Common myeloid progenitor, CD34-positive (primary cell): ENCODE measurements at regions not wholly inside any gene's neighbourhood (a gene's known extent, or its start where the extent isn't known, plus 50 kb on each side); places are given as distances from the start of the nearest gene placed in this dataset.
"Not testable (repeated sequence)": the region's sequence is repeated elsewhere in the genome, so short reads cannot be mapped to it uniquely, and the experiment has no call there.

Source experiments
- CTCF ChIA-PET: fragments of 350-600 bp; sonication (Branson Sonifier 250); formaldehyde crosslinking; loops from one replicate; lab custom pipeline; 2021; ENCODE audit warnings: antibody characterized with exemption; lab: Charles Lee
- POLR2A ChIA-PET: fragments of 350-600 bp; sonication (Branson Sonifier 250); formaldehyde crosslinking; loops from one replicate; lab custom pipeline; 2021; ENCODE audit warnings: antibody characterized with exemption; lab: Charles Lee
- DNase-seq, 3 donors: peaks; one replicate each; pipeline versions ENCODE4 v3.0.0 to v3.0.0-alpha.2; 2013
- H3K27ac ChIP-seq, 2 experiments: 1 replicate in 1 of 2; 2 replicates in 1 of 2; pipeline ENCODE4 v1.7.0; 2013; ENCODE audit warnings: inconsistent platforms in 2 of 2, low read length in 2 of 2, mild to moderate bottlenecking in 2 of 2, low read depth in 1 of 2, moderate library complexity in 1 of 2; ENCODE audit not compliant: severe bottlenecking in 2 of 2, insufficient read depth in 1 of 2, poor library complexity in 1 of 2
- H3K27me3 ChIP-seq, 5 experiments: replicated peaks in 2 of 5; 1 replicate in 3 of 5; 2 replicates in 2 of 5; pipeline versions ENCODE4 v1.6.1 to v1.7.0; 2013; ENCODE audit warnings: low read length in 4 of 5, mild to moderate bottlenecking in 2 of 5, moderate library complexity in 2 of 5, inconsistent platforms in 1 of 5; ENCODE audit not compliant: insufficient read depth in 5 of 5, control insufficient read depth in 4 of 5
- H3K36me3 ChIP-seq, 4 experiments: 1 replicate in 2 of 4; 2 replicates in 2 of 4; pipeline versions ENCODE4 v1.6.1 to v1.7.0; 2013; ENCODE audit warnings: low read length in 3 of 4, control low read depth in 1 of 4, mild to moderate bottlenecking in 1 of 4; ENCODE audit not compliant: control insufficient read depth in 4 of 4, insufficient read depth in 4 of 4
- H3K4me1 ChIP-seq, 4 experiments: 1 replicate in 3 of 4; 2 replicates in 1 of 4; pipeline versions ENCODE4 v1.6.1 to v1.7.1; 2013; ENCODE audit warnings: low read length in 3 of 4, mild to moderate bottlenecking in 3 of 4, control low read depth in 1 of 4, inconsistent platforms in 1 of 4, moderate library complexity in 1 of 4; ENCODE audit not compliant: control insufficient read depth in 4 of 4, insufficient read depth in 4 of 4; ENCODE audit errors: control extremely low read depth in 1 of 4
- H3K4me3 ChIP-seq, 7 experiments: 1 replicate in 4 of 7; 2 replicates in 3 of 7; pipeline versions ENCODE4 v1.5.1 to v1.7.0; 2013; ENCODE audit warnings: mild to moderate bottlenecking in 7 of 7, low read length in 6 of 7, moderate library complexity in 6 of 7, inconsistent platforms in 2 of 7, low read depth in 2 of 7, control low read depth in 1 of 7; ENCODE audit not compliant: insufficient read depth in 4 of 7, control insufficient read depth in 1 of 7; ENCODE audit errors: extremely low read depth in 1 of 7
- H3K9me3 ChIP-seq, 5 experiments: 1 replicate in 4 of 5; 2 replicates in 1 of 5; pipeline versions ENCODE4 v1.6.1 to v1.7.1; 2013; ENCODE audit warnings: low read length in 4 of 5, mild to moderate bottlenecking in 2 of 5, inconsistent platforms in 1 of 5, low read depth in 1 of 5, moderate library complexity in 1 of 5; ENCODE audit not compliant: control insufficient read depth in 4 of 5, insufficient read depth in 2 of 5; ENCODE audit errors: control extremely low read depth in 1 of 5
- WGBS: methylation state at CpG from one replicate; pipeline ENCODE4 v1.1.5; 2013; ENCODE audit not compliant: insufficient coverage; 5-methylcytosine and 5-hydroxymethylcytosine counted together

DNA sequence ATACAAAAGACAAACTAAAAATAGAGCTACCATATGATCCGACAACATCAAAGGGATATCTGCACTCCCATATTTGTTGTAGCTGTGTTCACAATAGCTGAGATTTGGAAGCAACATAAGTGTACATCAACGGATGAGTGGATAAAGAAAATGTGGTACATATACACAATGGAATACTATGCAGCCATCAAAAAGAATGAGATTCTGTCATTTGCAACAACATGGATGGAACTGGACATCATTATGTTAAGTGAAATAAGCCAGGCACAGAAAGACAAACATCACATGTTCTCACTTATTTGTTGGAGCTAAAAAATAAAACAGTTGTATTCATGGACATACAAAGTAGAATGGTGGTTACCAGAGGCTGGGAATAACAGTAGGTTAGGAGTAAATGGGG is 527.0 kb downstream of the GLUD2 start:
- H3K27ac ChIP-seq, H3K36me3 ChIP-seq, H3K9me3 ChIP-seq, H3K4me3 ChIP-seq, CTCF ChIA-PET, POLR2A ChIA-PET, DNase-seq, H3K27me3 ChIP-seq, H3K4me1 ChIP-seq: not testable (repeated sequence)
- no CpG with 5 or more reads among the region's 2 CpGs for WGBS

DNA sequence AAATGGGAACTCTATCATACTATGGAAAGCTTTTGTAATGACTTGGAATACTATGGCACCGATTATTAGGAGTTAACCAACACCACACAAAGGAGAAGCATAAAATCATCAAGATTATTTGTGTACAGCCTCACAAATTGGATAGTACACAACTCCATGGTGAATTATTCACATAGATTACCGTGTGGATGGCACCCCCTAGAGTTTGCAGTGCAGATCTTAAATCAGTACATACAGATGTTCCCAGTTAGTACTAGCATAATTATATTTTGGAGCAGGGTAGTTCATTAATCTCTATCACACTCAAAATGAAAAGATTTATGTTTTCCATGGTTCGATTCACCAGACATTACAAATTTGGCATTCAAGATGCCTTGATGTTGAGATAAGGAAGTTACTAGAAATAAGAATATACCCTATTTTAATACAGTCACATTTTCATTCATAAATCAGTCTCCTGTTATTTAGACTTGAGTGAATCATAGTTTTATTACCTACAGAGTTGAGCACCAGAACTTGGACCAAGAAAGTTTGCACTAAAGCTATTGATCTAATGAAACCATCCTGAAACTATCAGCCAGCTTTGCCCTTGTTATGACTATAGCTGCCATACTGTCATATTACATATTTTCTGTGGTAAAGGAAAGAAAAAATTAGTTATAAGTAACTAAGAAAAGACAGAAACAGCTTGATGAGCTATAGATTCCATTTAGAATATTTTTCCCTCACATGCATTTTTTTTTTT is 531.8 kb downstream of the GLUD2 start:
- Histone ChIP-seq H3K9me3 (no peaks in the 10 kb centered on the region), H3K4me1 (no peaks in the 10 kb centered on the region), H3K27me3 (peaks cover 0 to 2% (median 0%) of the 10 kb centered on the region in 5 experiments), H3K27ac (no peak overlapping the region), H3K36me3 (no peaks in the 10 kb centered on the region), H3K4me3 (no peak overlapping the region)
- peak; percentile 4 to 42 (median 41) for DNase-seq
- CTCF ChIA-PET, result no interaction called here
- WGBS, result no CpG with 5 or more reads among the region's 3 CpGs
- POLR2A ChIA-PET, result interaction anchor here (0.7 kb wide), 1 partner anchor 272 kb away, joined by 6 read pairs; no protein-coding TSS in a partner anchor

DNA sequence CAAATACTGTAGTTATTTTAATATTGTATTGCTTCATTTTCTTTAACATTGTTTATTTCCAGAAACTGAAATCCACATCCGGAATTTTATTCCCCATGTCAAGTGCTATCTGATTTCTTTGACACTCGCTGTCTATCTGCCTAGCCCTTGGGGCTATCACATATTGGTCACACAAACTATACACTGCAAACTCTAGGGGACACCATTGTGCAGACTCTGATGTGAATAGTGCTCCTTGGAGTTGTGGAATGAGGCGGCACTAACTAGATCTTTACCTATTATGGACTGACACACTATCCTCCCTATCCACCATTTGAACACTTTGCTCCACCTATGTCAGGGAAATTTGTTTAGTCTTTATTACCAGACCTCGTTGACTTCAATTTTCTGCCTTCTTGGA is 534.5 kb downstream of the GLUD2 start:
- Histone ChIP-seq H3K4me3 (no peak overlapping the region), H3K9me3 (no peaks in the 10 kb centered on the region), H3K36me3 (no peaks in the 10 kb centered on the region), H3K4me1 (no peaks in the 10 kb centered on the region), H3K27me3 (peaks cover 0 to 2% (median 0%) of the 10 kb centered on the region in 5 experiments), H3K27ac (no peak overlapping the region)
- WGBS, result 51% methylated on average over 4 of the region's 4 CpGs
- POLR2A ChIA-PET, result no interaction called here
- DNase-seq, result no peak
- CTCF ChIA-PET, result no interaction called here

DNA sequence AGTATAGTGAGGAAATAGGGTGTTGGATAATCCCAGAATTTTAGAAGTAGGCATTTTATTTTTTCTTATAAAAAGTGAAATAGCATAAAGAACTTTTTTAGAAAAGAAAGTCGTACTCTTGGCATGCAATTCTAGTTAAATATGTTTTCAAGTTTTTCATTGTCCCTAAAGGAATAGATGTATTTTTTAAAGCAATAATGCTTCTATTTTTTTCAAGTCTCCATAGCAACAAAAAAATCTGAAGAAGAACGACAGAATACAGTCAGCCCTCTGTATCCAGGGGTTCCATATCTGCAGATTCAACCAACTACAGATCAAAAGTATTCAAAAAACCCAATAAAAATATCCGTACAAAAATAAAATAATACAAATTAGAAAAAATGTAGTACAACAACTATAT is 538.2 kb downstream of the GLUD2 start:
- CTCF ChIA-PET, result no interaction called here
- WGBS, result no CpG with 5 or more reads among the region's 3 CpGs
- H3K36me3 ChIP-seq, result no peaks in the 10 kb centered on the region
- peaks cover 0 to 2% (median 0%) of the 10 kb centered on the region in 5 experiments for H3K27me3 ChIP-seq
- POLR2A ChIA-PET, result no interaction called here
- no peaks in the 10 kb centered on the region for H3K4me1 ChIP-seq
- H3K9me3 ChIP-seq, result no peaks in the 10 kb centered on the region
- no peak overlapping the region for H3K27ac ChIP-seq
- H3K4me3 ChIP-seq, result no peak overlapping the region
- DNase-seq, result no peak

DNA sequence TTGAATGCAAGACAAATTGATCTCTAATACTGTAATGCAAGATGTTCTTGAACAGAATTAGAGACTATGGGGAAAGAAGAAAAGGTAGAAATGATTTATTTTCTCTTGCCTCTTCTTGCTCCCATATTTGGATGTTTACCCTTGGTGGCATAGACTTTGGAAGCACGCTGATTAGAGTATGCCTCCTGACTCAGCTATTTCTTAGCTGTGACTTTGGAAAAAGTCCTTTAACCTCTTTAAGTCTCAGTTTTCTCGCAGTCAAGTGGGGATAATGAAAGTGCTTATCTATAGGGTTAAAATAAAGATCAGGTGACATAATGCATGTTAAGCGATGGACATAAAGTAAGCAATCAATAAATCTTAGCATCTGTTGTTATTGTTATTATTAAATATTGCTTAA is 545.5 kb downstream of the GLUD2 start:
- no peaks in the 10 kb centered on the region for H3K27me3 ChIP-seq
- no peaks in the 10 kb centered on the region for H3K9me3 ChIP-seq
- H3K4me1 ChIP-seq, result no peaks in the 10 kb centered on the region
- H3K36me3 ChIP-seq, result no peaks in the 10 kb centered on the region
- no peak overlapping the region for H3K4me3 ChIP-seq
- 83% methylated on average over 1 of the region's 3 CpGs for WGBS
- no peak for DNase-seq
- ChIA-PET CTCF (no interaction called here), POLR2A (no interaction called here)
- no peak overlapping the region for H3K27ac ChIP-seq

DNA sequence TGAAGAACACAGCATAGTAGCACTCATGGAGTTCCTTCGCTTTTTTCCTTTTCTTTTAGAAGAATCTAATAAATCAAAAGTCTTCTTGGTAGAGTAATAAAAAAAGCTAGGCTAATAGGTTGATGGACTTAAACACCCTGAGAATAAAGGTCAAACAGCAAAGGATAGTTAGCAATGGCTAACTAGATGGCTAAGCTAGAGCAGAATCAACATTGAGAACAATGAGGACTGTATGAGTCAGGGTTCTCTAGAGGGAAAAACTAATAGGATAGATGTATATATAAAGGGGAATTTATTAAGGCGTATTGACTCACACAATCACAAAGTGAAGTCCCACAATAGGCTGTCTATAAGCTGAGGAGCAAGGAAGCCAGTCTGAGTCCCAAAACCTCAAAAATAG is 550.9 kb downstream of the GLUD2 start:
- DNase-seq, result no peak
- Histone ChIP-seq H3K36me3 (no peaks in the 10 kb centered on the region), H3K4me3 (no peak overlapping the region), H3K9me3 (no peaks in the 10 kb centered on the region), H3K27me3 (no peaks in the 10 kb centered on the region), H3K27ac (no peak overlapping the region), H3K4me1 (no peaks in the 10 kb centered on the region)
- WGBS, result no CpG with 5 or more reads among the region's 2 CpGs
- ChIA-PET POLR2A (no interaction called here), CTCF (no interaction called here)

DNA sequence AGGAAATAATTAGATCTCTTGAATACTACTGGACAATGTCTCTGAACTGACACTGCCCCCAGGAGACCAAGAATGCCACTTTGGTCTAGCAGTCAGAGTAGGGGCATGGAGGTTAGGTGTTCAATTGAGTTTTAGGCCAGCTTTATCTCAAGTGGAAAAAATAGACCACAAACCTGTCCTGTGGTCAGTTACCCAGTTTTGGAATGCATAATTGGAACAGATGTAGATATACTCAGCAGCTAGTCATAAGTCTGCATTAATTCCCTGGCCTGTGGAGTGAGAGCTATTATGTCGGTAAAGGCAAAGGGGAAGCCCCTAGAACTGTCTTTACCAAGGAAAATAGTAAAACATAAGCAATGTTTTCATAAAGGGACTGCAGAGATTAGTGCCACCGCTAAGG is 587.7 kb downstream of the GLUD2 start:
- no peak overlapping the region for H3K4me3 ChIP-seq
- H3K36me3 ChIP-seq, result no peaks in the 10 kb centered on the region
- DNase-seq, result no peak
- POLR2A ChIA-PET, result no interaction called here
- 100% methylated on average over 1 of the region's 2 CpGs for WGBS
- H3K9me3 ChIP-seq, result no peaks in the 10 kb centered on the region
- CTCF ChIA-PET, result no interaction called here
- H3K27me3 ChIP-seq, result no peaks in the 10 kb centered on the region
- H3K27ac ChIP-seq, result no peak overlapping the region
- no peaks in the 10 kb centered on the region for H3K4me1 ChIP-seq
